GM23338 (cell line): ENCODE measurements at regions not wholly inside any gene's neighbourhood (a gene's known extent, or its start where the extent isn't known, plus 50 kb on each side); places are given as distances from the start of the nearest gene placed in this dataset.

Source experiments
- CTCF ChIP-seq, 2 experiments: fragments of 200-600 bp in 1 of 2; sonication (generic) in 1 of 2; conservative IDR thresholded peaks; 2 replicates each; pipeline versions ENCODE4 v1.5.1 to v1.6.1; 2016 to 2017; ENCODE audit warnings: antibody characterized with exemption in 2 of 2, low read depth in 2 of 2, mild to moderate bottlenecking in 2 of 2, moderate library complexity in 1 of 2
- ETS1 ChIP-seq: IDR thresholded peaks from 2 replicates; pipeline ENCODE4 v1.6.1; 2016; ENCODE audit warnings: antibody characterized with exemption
- EZH2 ChIP-seq: fragments of 200-600 bp; sonication (generic); IDR thresholded peaks from one replicate; pipeline ENCODE4 v1.8.0; 2017; ENCODE audit warnings: antibody characterized with exemption, mild to moderate bottlenecking, low read depth; ENCODE audit not compliant: unreplicated experiment
- EZH2phosphoT487 ChIP-seq: fragments of 200-600 bp; sonication (generic); IDR thresholded peaks from one replicate; pipeline ENCODE4 v1.8.1; 2018; ENCODE audit warnings: antibody characterized with exemption; ENCODE audit not compliant: unreplicated experiment
- ZNF462 ChIP-seq: fragments of 250-450 bp; sonication (Bioruptor Pico); IDR thresholded peaks from 2 replicates; pipeline ENCODE4 v1.5.0; 2020; ENCODE audit warnings: mild to moderate bottlenecking, moderate library complexity

- TF ChIP-seq CTCF (conservative IDR thresholded peaks at IDR 0.05; ENCODE audit: low read depth in 2 of 2) = no peak
- TF ChIP-seq EZH2 = no peak
- no peak for TF ChIP-seq ETS1
- no peak for TF ChIP-seq ZNF462 (CRISPR knock-in tag)
- no peak for TF ChIP-seq EZH2phosphoT487
Measured at GRCh38 chr9:12351293-12352044, 341.7 kb upstream of the TYRP1 start.
